HG03378 (cell line): ENCODE measurements at regions not wholly inside any gene's neighbourhood (a gene's known extent, or its start where the extent isn't known, plus 50 kb on each side); places are given as distances from the start of the nearest gene placed in this dataset.

Source experiments
- ATAC-seq: cut with Tn5 transposase; IDR thresholded peaks from one replicate; pipeline ENCODE4 v1.9.1; 2021; ENCODE audit warnings: mild to moderate bottlenecking, moderate library complexity; ENCODE audit not compliant: unreplicated experiment

- ATAC-seq = no peak
These were observed 80.1 kb upstream of the PPP1R3A start for GRCh38 chr7:113998934-113999333.

GRCh38 chr7:113996405-113996804 lies 77.6 kb upstream of the PPP1R3A start:
- no peak for ATAC-seq

GRCh38 chr7:113986216-113986615 lies 67.4 kb upstream of the PPP1R3A start:
- no peak for ATAC-seq

GRCh38 chr7:113976508-113976907 lies 57.7 kb upstream of the PPP1R3A start:
- no peak for ATAC-seq

DNA sequence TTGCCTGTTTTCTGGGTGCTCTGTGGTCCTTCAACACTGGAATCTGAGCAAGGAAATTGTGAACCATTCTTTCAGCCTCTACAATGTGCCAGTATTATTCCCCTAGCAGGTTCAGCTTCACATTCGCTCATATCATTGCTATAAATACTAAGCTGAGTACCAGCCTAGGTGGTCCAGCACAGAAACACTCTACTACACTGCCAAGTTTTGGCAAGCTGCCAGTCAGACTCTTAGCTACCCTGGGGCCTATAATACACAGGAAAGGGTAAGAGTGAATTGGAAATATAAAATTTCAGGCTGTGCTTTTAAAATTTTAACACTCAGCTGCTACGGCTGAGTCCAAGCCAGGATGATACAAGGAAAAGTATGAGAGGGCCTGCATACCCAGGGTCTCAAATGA lies 49.9 kb upstream of the PPP1R3A start:
- ATAC-seq = no peak
